HG03103 (cell line): ENCODE measurements at regions not wholly inside any gene's neighbourhood (a gene's known extent, or its start where the extent isn't known, plus 50 kb on each side); places are given as distances from the start of the nearest gene placed in this dataset.
"Not testable (repeated sequence)": the region's sequence is repeated elsewhere in the genome, so short reads cannot be mapped to it uniquely, and the experiment has no call there.

Source experiments
- ATAC-seq: cut with Tn5 transposase; IDR thresholded peaks from one replicate; pipeline ENCODE4 v1.9.1; 2021; ENCODE audit warnings: low read depth; ENCODE audit not compliant: unreplicated experiment

DNA sequence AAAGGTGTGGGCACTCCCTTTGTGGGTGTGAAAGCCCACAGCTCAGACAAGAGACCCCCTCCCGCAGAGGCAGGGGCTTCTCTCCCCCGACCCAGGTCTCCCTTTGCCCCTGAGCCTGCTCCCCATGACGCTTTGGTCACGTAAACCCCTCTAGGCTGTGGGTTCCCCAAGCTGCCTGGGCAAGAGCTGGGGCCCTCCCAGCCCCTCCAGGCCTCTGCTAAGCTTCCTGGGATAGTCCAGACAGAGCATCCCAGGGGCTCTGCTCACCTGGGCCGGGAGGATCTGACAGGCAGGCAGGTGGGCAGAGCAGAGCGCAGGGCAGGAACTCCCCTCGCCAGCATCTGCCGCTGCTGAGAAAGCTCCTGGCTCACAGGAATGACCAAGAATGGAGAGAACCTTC is 177.3 kb downstream of the BANP start:
- ATAC-seq: no peak

DNA sequence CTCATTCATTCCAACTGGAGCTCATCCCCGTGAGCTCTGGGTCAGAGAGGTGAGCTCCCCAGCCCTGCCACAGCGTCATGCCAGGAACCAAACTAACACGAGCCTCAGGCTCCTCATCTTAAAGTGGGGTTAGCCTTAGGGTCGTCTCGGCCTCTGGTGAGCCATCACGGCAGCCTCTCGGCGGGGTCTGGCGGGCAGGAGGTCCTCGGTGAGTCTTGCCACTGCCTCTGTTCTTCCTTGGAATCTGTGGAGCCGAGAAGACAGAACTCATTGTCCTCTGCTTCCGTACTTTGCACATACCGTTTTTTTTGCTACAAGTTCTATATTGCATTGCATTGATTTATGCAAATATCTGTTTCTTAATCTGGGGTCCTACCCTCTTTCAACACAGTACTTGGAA is 177.9 kb downstream of the BANP start:
- ATAC-seq: not testable (repeated sequence)

DNA sequence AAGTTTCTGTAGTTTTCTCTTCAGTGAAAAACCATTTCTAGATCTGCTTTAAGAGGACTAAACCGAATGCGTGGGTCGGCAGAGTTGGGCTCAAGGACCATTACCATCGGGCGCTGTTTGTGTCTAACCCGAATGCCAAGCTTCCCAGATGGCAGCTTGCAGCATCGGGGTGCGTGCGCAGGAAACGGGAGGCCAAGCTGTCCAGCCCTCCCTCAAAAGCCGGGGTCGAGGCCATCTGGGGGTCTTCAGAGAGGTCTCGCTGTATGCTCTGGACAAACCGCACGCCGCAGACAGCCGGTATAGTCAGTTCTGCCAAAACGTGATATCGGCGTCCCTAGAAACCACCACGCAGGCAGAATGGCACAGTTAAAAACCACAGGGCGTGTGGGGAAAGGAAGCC is 178.8 kb downstream of the BANP start:
- no peak for ATAC-seq

DNA sequence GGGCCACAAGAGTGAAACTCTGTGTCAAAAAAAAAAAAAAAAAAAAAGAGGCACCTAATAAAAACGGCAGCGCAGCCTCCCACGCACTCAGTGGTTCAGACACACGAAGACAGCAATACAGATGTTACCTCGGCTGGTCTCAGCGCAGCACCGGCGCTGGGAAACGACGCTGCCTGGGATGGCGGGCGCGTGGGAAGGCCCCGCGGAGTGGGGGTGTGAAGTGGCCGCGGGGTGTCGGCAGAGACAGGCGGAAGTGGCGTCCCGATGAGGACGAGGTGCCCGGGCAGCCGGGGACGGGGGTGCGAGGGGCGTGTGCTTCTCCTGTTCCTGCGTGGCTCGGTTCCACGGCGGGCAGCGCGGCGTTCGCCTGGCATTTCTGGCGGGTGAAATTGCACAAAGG is 179.4 kb downstream of the BANP start:
- ATAC-seq: no peak

GRCh38 chr16:88131256-88131655 is 180.0 kb downstream of the BANP start:
- no peak for ATAC-seq

GRCh38 chr16:88131966-88132365 is 180.7 kb downstream of the BANP start:
- no peak for ATAC-seq

DNA sequence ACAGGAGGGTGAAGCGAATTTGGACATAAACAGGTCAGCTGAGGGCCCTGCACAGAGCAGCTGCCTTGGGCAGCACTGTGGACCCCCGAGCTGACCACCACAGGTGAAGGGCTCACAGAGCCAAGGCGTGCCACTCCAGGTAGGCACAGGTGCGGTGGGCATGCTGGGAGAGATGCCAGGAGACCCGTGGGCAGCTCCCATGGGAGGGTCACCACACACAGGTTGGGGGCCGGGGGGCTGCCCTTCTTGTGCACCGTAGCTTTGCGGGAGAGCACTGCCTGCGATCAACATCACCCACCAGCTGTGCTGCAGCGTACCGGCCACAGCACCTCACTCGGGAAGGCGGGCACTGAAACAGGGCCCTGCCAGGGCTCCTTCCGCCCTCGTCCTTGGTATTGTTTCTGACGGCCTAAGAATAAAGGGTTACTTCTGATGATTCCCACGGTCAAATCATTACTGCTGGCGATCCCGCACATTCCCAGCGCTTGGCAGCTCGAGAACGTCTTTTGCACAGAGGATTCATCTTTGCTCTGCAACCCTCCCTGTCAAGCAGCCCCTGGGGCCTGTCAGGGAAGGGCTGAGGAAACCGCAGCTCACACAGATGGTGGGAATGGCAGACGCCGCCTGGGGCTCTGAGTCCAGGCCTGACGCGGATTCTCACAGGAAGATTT is 181.7 kb downstream of the BANP start:
- ATAC-seq: no peak

- ATAC-seq: no peak
Measured at GRCh38 chr16:88133507-88133843, 182.2 kb downstream of the BANP start.

GRCh38 chr16:88134172-88134898 is 183.1 kb downstream of the BANP start:
- ATAC-seq: not testable (repeated sequence)

GRCh38 chr16:88134899-88135682 is 183.9 kb downstream of the BANP start:
- ATAC-seq: not testable (repeated sequence)

GRCh38 chr16:88136211-88136713 is 185.0 kb downstream of the BANP start:
- ATAC-seq: not testable (repeated sequence)

- ATAC-seq: not testable (repeated sequence)
Measured at GRCh38 chr16:88136939-88137338, 185.7 kb downstream of the BANP start.

- not testable (repeated sequence) for ATAC-seq
Measured at GRCh38 chr16:88139141-88139540, 187.9 kb downstream of the BANP start.

- not testable (repeated sequence) for ATAC-seq
Measured at GRCh38 chr16:88140195-88140594, 189.0 kb downstream of the BANP start.

GRCh38 chr16:88141580-88141979 is 190.3 kb downstream of the BANP start:
- ATAC-seq: no peak

DNA sequence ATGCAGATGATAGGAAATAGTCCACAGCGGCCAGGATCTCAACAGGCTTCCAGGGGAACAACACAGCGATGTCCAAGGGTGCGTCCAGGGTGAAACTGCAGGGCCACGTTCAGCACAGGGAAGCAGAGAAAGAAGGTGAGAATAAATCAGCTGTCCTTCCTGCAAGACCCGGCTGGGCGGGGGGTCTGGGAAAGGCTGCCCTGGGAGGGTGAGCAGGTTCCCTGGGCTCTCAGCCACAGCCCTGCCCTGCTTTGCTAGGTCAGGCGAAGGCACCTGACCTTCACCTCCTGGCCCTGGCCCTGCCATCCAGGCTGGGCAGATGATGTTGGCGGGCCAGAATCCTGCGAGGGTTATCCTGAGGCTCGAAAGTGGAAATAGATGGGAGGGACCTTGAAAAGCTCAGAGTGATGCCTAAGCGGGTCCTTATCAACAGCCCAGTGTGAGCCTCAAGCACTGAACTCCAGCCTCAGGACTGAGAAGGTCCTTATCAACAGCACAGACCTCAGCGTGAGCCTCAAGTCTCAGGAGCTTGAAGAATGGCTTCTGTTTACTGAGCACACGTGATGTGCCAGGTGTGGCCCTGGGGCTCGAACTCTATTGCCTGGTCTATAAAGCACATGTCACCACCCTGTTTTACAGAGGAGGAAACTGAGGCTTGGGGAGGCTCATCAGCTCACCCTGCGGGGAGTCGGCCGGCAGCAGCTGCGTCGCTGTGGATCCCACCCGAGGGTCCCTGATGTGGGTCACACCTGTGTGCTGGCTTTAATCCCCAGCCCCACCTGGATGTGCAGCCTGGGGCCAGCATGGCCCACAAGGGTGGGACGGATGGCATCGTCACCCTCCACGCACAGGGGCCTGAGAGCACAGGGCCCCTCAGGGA is 191.1 kb downstream of the BANP start:
- not testable (repeated sequence) for ATAC-seq

- ATAC-seq: not testable (repeated sequence)
Measured at GRCh38 chr16:88143122-88144027, 192.1 kb downstream of the BANP start.

DNA sequence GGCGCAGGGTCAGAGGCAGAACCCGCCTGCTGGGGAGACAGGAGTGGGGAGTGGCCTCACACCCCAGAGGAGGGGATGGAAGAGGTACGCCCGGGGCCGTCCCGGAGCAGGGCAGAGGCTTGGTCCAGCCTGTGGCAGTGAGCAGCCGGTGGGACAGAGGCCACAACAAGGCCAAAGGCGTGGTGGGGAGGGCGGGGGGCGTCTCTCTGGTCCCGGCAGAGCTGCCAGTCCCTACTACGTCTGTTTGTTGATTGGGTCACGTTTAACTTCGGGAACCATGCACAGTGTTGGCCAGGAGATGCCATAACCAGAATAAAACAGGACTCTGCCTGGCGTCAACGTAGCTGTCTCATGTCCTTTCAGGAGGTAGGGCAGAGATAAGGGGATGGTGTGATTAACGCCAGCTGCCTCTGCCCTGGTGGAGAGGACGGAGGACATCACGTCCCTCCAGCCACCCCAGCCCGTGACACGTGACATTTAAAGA is 192.8 kb downstream of the BANP start:
- no peak for ATAC-seq

DNA sequence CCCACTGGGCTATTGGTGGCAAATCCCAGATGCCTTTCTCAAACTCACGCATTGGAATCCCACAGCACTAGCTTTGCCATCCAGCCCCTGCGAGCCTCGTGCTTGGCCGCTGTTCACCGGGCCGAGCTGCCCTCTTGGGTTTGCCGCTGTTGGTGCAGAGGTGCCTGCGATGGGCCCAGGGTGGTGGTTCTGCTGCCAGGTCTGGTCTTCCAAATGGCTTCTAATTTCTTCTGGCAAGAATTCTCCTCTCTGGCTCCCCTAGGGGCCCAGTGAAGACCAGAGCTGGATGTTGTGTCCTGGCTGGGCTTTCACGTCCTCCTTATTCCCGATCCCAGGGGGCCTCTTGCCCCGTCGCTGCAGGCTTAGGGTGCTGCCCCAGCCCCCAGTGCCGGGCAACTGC is 194.1 kb downstream of the BANP start:
- ATAC-seq: not testable (repeated sequence)
